ENCODE measurements at regions not wholly inside any gene's neighbourhood (a gene's known extent, or its start where the extent isn't known, plus 50 kb on each side); places are given as distances from the start of the nearest gene placed in this dataset.

GRCh38 chr18:75121266-75121665 lies 87.7 kb downstream of the PTGR3 start:
- no peak overlapping the region for H3K4me3 Mint-ChIP-seq
- H3K9me3 Mint-ChIP-seq = peaks cover 5% of the 10 kb centered on the region
- H3K36me3 Mint-ChIP-seq = no peaks in the 10 kb centered on the region
- peaks cover 7% of the 10 kb centered on the region for H3K27me3 Mint-ChIP-seq
- no peaks in the 10 kb centered on the region for H3K4me1 Mint-ChIP-seq (ENCODE audit: unreplicated experiment)
- H3K27ac Mint-ChIP-seq = no peak overlapping the region
- no peak for TF ChIP-seq CTCF (conservative IDR thresholded peaks at IDR 0.05)
- DNase-seq (ENCODE audit: extremely low spot score, unreplicated experiment) = no peak

GRCh38 chr18:75120521-75120920 lies 88.4 kb downstream of the PTGR3 start:
- H3K27me3 Mint-ChIP-seq = peaks cover 9% of the 10 kb centered on the region

GRCh38 chr18:75116809-75117208 lies 92.1 kb downstream of the PTGR3 start:
- Mint-ChIP-seq H3K27ac (no peak overlapping the region), H3K27me3 (peaks cover 11% of the 10 kb centered on the region), H3K36me3 (no peaks in the 10 kb centered on the region), H3K9me3 (peaks cover 12% of the 10 kb centered on the region), H3K4me3 (no peak overlapping the region), H3K4me1 (ENCODE audit: unreplicated experiment) (peaks cover 16% of the 10 kb centered on the region)
- TF ChIP-seq CTCF (conservative IDR thresholded peaks at IDR 0.05) = no peak
- DNase-seq (ENCODE audit: extremely low spot score, unreplicated experiment) = no peak

More at GRCh38 chr18:75120521-75120920, 88.4 kb downstream of the PTGR3 start:
- Mint-ChIP-seq H3K9me3 (peaks cover 6% of the 10 kb centered on the region), H3K4me3 (no peak overlapping the region), H3K36me3 (no peaks in the 10 kb centered on the region), H3K4me1 (ENCODE audit: unreplicated experiment) (peaks cover 6% of the 10 kb centered on the region), H3K27ac (no peak overlapping the region)
- TF ChIP-seq CTCF (conservative IDR thresholded peaks at IDR 0.05) = no peak
- no peak for DNase-seq (ENCODE audit: extremely low spot score, unreplicated experiment)

GRCh38 chr18:75116165-75116564 lies 92.8 kb downstream of the PTGR3 start:
- Mint-ChIP-seq H3K36me3 (no peaks in the 10 kb centered on the region), H3K9me3 (peaks cover 12% of the 10 kb centered on the region), H3K27me3 (peaks cover 11% of the 10 kb centered on the region), H3K27ac (peak overlapping the region; percentile 61), H3K4me1 (ENCODE audit: unreplicated experiment) (peaks cover 16% of the 10 kb centered on the region), H3K4me3 (no peak overlapping the region)
- TF ChIP-seq CTCF (conservative IDR thresholded peaks at IDR 0.05) = no peak
- DNase-seq (ENCODE audit: extremely low spot score, unreplicated experiment) = no peak

- H3K27me3 Mint-ChIP-seq = peaks cover 11% of the 10 kb centered on the region
- H3K27ac Mint-ChIP-seq = peak overlapping the region; percentile 61
- H3K9me3 Mint-ChIP-seq = peaks cover 12% of the 10 kb centered on the region
- DNase-seq (ENCODE audit: extremely low spot score, unreplicated experiment) = no peak
- H3K36me3 Mint-ChIP-seq = no peaks in the 10 kb centered on the region
- no peak for TF ChIP-seq CTCF (conservative IDR thresholded peaks at IDR 0.05)
- H3K4me3 Mint-ChIP-seq = no peak overlapping the region
- peaks cover 16% of the 10 kb centered on the region for H3K4me1 Mint-ChIP-seq (ENCODE audit: unreplicated experiment)
These were observed 93.4 kb downstream of the PTGR3 start for GRCh38 chr18:75115514-75115913.
